ENCODE measurements at regions not wholly inside any gene's neighbourhood (a gene's known extent, or its start where the extent isn't known, plus 50 kb on each side); places are given as distances from the start of the nearest gene placed in this dataset.
"Not testable (repeated sequence)": the region's sequence is repeated elsewhere in the genome, so short reads cannot be mapped to it uniquely, and the experiment has no call there.

- FAIRE-seq (no peak), DNase-seq (ENCODE audit: insufficient read length, low spot score) (no peak)
These were observed 101.4 kb upstream of the SOX2 start for GRCh38 chr3:181610083-181610972.

- no peak for DNase-seq (ENCODE audit: insufficient read length, low spot score)
- FAIRE-seq, result no peak
These were observed 102.5 kb upstream of the SOX2 start for GRCh38 chr3:181609030-181609767.

DNA sequence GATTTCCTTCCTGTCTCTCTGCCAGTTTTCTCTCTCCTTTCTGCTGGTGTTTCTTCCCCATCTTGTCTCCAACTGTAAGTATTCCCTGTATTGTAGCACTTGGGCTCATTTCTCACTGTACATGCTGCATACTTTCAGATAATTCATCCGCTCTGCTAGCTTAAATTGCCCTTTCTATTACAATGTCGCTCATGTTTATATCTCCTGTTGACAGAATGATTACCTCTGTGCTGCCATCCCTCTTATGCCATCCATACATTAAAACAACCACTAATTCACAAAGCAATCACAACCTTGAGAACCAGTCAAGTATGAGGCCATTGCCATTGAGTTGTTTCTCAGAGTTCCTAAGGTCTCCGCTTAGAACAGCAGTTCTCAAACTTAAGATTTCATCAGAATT, 107.5 kb upstream of the SOX2 start:
- FAIRE-seq (no peak), DNase-seq (ENCODE audit: insufficient read length, low spot score) (no peak)

DNA sequence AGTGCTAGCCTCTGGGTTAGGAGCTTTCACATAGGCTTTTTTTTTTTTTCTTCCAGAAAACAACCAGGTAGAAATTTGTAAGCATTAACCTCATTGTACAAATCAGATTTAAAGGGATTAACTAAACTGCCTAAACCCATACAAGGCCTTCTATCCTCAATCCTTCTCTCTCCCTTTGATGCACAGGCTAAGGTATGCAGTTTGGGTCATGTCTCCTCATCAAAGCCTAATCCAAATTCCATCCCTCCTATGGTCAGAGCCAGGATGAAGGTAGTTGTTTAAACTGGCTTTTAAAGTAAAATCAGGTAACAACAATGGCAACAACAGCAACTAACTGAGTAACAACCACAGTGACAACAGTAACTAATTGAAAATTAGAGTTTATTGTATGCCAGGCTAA, 115.6 kb upstream of the SOX2 start:
- no peak for DNase-seq (ENCODE audit: insufficient read length, low spot score)
- no peak for FAIRE-seq

DNA sequence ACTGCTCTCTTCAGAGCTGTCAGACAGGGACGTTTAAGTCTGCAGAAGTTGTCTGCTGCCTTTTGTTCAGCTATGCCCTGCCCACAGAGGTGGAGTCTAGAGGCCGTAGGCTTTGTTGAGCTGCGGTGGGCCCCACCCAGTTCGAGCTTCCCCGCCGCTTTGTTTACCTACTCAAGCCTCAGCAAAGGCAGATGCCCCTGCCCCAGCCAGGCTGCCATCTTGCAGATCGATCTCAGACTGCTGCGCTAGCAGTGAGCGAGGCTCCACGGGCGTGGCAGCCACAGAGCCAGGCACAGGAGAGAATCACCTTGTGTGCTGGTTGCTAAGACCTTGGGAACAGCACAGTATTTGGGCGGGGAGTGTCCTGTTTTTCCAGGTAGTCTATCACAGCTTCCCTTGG, 120.8 kb upstream of the SOX2 start:
- not testable (repeated sequence) for DNase-seq (ENCODE audit: insufficient read length, low spot score)

GRCh38 chr3:181582619-181583018, 129.1 kb upstream of the SOX2 start:
- DNase-seq (ENCODE audit: insufficient read length, low spot score), result no peak
- no peak for FAIRE-seq

More for the DNA sequence above, 120.8 kb upstream of the SOX2 start:
- not testable (repeated sequence) for FAIRE-seq

GRCh38 chr3:181581656-181582055, 130.1 kb upstream of the SOX2 start:
- no peak for DNase-seq (ENCODE audit: insufficient read length, low spot score)

GRCh38 chr3:181578743-181579142, 133.0 kb upstream of the SOX2 start:
- DNase-seq (ENCODE audit: insufficient read length, low spot score) (no peak), FAIRE-seq (no peak)

More at GRCh38 chr3:181581656-181582055, 130.1 kb upstream of the SOX2 start:
- FAIRE-seq, result no peak

- no peak for FAIRE-seq
These were observed 139.3 kb upstream of the SOX2 start for GRCh38 chr3:181572432-181572831.

GRCh38 chr3:181570472-181570871, 141.3 kb upstream of the SOX2 start:
- DNase-seq (ENCODE audit: insufficient read length, low spot score) (no peak), FAIRE-seq (no peak)

More at GRCh38 chr3:181572432-181572831, 139.3 kb upstream of the SOX2 start:
- DNase-seq (ENCODE audit: insufficient read length, low spot score), result no peak

- no peak for FAIRE-seq
- no peak for DNase-seq (ENCODE audit: insufficient read length, low spot score)
These were observed 142.3 kb upstream of the SOX2 start for GRCh38 chr3:181569356-181569940.

DNA sequence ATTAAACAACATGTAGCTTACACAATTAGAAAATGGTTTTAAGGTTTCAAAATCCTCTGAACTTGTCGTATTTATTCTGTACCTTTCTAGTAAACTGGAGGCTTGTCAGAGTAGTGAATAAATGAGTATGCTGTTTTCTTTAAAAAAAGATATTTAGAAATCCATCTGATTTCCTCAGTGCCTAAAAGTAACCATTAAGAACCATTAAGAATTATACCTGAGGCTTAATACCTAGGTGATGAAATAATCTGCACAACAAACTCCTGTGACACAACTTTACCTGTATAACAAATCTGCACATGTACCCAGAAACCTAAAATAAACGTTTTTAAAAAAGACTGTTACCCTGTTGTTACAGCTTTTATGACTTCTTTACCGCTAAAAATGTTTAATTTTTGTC, 143.0 kb upstream of the SOX2 start:
- DNase-seq (ENCODE audit: insufficient read length, low spot score) (no peak), FAIRE-seq (no peak)

DNA sequence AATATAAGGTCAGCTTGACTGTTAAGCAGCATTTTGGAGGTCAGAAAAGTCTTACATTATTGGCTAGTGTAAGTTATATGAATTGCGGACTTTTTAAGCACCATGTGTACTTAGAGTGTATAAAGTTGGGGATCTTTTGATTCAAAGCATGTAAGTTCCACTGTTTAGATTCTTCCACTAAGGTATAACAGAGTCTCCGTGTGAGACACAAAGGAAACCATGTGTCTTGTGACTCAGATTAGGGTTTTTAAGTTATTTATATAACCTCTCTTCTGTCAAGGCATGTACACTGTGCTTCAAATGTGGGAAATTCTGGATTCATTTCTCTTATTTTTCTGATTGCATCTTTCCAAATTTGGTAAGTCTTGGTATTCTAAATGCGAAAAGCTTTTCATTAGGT, 143.5 kb upstream of the SOX2 start:
- FAIRE-seq (no peak), DNase-seq (ENCODE audit: insufficient read length, low spot score) (no peak)

DNA sequence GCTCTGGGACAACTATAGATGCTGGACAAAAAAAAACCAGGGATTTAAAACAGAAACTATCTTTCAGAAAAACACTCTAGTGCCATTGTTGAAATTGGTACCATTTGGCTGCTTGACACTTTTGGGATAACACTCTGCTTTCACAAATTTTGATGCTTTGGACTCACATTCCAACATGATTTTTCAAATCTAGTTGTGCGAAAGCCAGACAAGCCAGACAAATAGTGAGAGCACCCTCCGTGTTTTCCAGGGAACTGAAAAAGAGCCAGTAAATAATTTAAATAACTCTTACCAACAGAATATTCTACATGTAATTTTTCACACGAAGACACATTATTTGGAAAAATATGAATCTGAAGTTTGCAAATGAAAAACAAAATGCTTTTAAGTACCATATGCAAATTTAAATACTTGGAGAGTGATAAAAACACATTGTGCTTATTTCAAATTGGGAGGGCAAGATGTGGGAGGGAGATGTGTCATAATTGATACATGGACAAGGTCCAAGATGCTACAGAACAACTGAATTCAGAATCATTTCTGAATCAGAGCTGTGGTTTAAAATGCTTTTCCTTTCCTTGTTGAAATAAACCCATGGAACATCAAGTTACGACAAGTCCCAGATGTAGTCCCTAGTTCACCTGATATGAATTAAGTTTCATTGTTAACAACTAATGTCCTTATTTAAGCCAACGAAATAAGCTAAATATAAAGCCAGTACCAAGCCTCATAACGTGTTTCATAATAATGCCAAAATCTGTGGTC, 144.2 kb upstream of the SOX2 start:
- FAIRE-seq (no peak), DNase-seq (ENCODE audit: insufficient read length, low spot score) (no peak)

- FAIRE-seq, result no peak
- DNase-seq (ENCODE audit: insufficient read length, low spot score), result no peak
These were observed 146.3 kb upstream of the SOX2 start for GRCh38 chr3:181565416-181565815.

DNA sequence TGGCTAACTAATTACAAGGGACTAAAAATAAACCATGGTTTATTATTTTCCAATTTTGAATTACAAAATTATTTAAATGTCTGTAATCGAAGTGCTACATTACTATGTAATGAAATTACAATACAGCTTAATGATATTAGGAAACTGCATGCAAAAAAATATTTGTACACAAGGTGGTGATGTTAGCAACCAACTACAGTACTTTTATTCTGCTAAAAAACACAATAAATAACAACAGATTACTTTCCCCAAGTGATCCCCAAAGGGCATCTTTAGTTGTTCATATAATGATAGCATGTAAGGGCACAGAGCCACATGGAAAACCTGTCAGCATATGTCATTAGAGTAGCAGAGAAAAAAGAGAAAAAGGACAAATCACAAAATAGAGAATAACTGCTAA, 147.5 kb upstream of the SOX2 start:
- FAIRE-seq (no peak), DNase-seq (ENCODE audit: insufficient read length, low spot score) (no peak)

- DNase-seq (ENCODE audit: insufficient read length, low spot score), result no peak
- no peak for FAIRE-seq
These were observed 150.3 kb upstream of the SOX2 start for GRCh38 chr3:181561139-181562031.

DNA sequence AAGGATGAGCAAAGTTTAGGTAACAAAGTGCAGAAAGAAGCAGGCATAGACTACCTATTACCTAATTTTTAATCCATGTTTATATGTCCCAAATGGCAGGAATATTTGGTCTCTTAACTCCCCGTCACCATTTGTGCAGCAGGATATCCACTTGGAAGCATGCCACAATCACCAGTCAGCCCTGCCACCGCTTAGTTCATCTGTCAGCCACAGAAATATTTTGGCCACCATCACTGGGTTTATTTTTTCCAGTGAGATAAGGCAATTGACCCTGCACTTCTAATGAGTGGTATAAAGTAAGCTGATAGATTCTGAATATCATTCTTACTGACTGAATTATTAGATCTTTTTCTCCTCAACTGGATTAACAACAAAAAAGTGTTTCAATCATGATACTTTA, 152.9 kb upstream of the SOX2 start:
- DNase-seq (ENCODE audit: insufficient read length, low spot score), result no peak
- no peak for FAIRE-seq

DNA sequence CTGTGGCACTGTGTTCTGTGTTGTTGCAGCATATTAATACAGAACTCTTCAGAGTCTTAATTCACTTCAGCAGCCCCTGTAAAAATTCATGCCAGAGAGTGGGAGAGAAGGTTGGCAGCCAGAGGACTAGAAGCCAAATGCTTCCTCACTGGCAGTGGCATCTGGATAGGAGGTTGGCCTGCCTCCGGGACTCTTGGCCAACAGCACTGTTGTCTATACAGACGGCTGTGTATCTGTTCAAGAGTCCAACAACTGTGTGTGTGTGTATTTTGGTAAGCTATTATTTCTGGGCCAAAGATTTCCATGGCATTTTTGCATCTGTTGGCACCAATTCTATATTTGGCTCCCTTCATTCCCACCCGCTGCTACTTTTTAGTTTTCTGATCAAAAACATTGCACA, 156.0 kb upstream of the SOX2 start:
- FAIRE-seq, result no peak
- no peak for DNase-seq (ENCODE audit: insufficient read length, low spot score)

Data from HTR-8/SVneo (cell line).